ENCODE measurements at regions not wholly inside any gene's neighbourhood (a gene's known extent, or its start where the extent isn't known, plus 50 kb on each side); places are given as distances from the start of the nearest gene placed in this dataset.
A peak's percentile ranks its signal among the peaks of the same experiment; 100 is the strongest.

GRCh38 chr18:25612466-25612865 is 260.5 kb upstream of the ZNF521 start:
- H3K4me1 Mint-ChIP-seq: no peaks in the 10 kb centered on the region
- H3K27ac Mint-ChIP-seq: no peak overlapping the region
- no peak for TF ChIP-seq CTCF (IDR thresholded peaks at IDR 0.05; ENCODE audit: unreplicated experiment in 3 of 3)
- peaks cover 3% of the 10 kb centered on the region for H3K27me3 Mint-ChIP-seq (ENCODE audit: low read depth)
- H3K4me3 Mint-ChIP-seq: no peak overlapping the region
- H3K9me3 Mint-ChIP-seq: peaks cover 9% of the 10 kb centered on the region
- no peaks in the 10 kb centered on the region for H3K36me3 Mint-ChIP-seq (ENCODE audit: low read depth)

- H3K4me3 Mint-ChIP-seq: no peak overlapping the region
- peaks cover 6% of the 10 kb centered on the region for H3K9me3 Mint-ChIP-seq
- TF ChIP-seq CTCF (IDR thresholded peaks at IDR 0.05; ENCODE audit: unreplicated experiment in 3 of 3): no peak
- H3K27ac Mint-ChIP-seq: no peak overlapping the region
- H3K4me1 Mint-ChIP-seq: peaks cover 12% of the 10 kb centered on the region
- H3K36me3 Mint-ChIP-seq (ENCODE audit: low read depth): no peaks in the 10 kb centered on the region
- H3K27me3 Mint-ChIP-seq (ENCODE audit: low read depth): no peaks in the 10 kb centered on the region
Observed at GRCh38 chr18:25608091-25608490, 256.1 kb upstream of the ZNF521 start.

- H3K4me3 Mint-ChIP-seq: no peak overlapping the region
- H3K9me3 Mint-ChIP-seq: peaks cover 3% of the 10 kb centered on the region
Observed at GRCh38 chr18:25604894-25605597, 253.1 kb upstream of the ZNF521 start.

GRCh38 chr18:25604196-25604893 is 252.4 kb upstream of the ZNF521 start:
- peak overlapping the region in 1 of 3 experiments; percentile 19 for H3K4me3 Mint-ChIP-seq
- H3K4me1 Mint-ChIP-seq: peaks cover 20% of the 10 kb centered on the region
- peak overlapping the region in 2 of 3 experiments; percentile 60 to 67 for H3K27ac Mint-ChIP-seq
- H3K36me3 Mint-ChIP-seq (ENCODE audit: low read depth): no peaks in the 10 kb centered on the region
- peaks cover 3% of the 10 kb centered on the region for H3K27me3 Mint-ChIP-seq (ENCODE audit: low read depth)
- no peaks in the 10 kb centered on the region for H3K9me3 Mint-ChIP-seq
- no peak for TF ChIP-seq CTCF (IDR thresholded peaks at IDR 0.05; ENCODE audit: unreplicated experiment in 3 of 3)

More at GRCh38 chr18:25604894-25605597, 253.1 kb upstream of the ZNF521 start:
- peak overlapping the region in 1 of 3 experiments; percentile 67 for H3K27ac Mint-ChIP-seq
- TF ChIP-seq CTCF (IDR thresholded peaks at IDR 0.05; ENCODE audit: unreplicated experiment in 3 of 3): no peak
- H3K27me3 Mint-ChIP-seq (ENCODE audit: low read depth): peaks cover 3% of the 10 kb centered on the region
- H3K36me3 Mint-ChIP-seq (ENCODE audit: low read depth): no peaks in the 10 kb centered on the region
- H3K4me1 Mint-ChIP-seq: peaks cover 20% of the 10 kb centered on the region

GRCh38 chr18:25599443-25599842 is 247.5 kb upstream of the ZNF521 start:
- Mint-ChIP-seq H3K9me3 (no peaks in the 10 kb centered on the region), H3K4me1 (peaks cover 13% of the 10 kb centered on the region), H3K27me3 (ENCODE audit: low read depth) (peaks cover 6% of the 10 kb centered on the region), H3K36me3 (ENCODE audit: low read depth) (no peaks in the 10 kb centered on the region), H3K4me3 (no peak overlapping the region), H3K27ac (no peak overlapping the region)
- no peak for TF ChIP-seq CTCF (IDR thresholded peaks at IDR 0.05; ENCODE audit: unreplicated experiment in 3 of 3)
